ENCODE measurements at regions not wholly inside any gene's neighbourhood (a gene's known extent, or its start where the extent isn't known, plus 50 kb on each side); places are given as distances from the start of the nearest gene placed in this dataset.

- no peak for DNase-seq
- intact Hi-C loops (cut with DNase I) = no loop called here
Measured at GRCh38 chr13:40158218-40158617, 502.8 kb downstream of the COG6 start.

GRCh38 chr13:40158757-40159156 lies 503.3 kb downstream of the COG6 start:
- intact Hi-C loops (cut with DNase I) = no loop called here
- DNase-seq = no peak

- no peak for DNase-seq
- intact Hi-C loops (cut with DNase I) = no loop called here
Measured at GRCh38 chr13:40159736-40160135, 504.3 kb downstream of the COG6 start.

- no peak for DNase-seq
- intact Hi-C loops (cut with DNase I) = no loop called here
Measured at GRCh38 chr13:40160618-40161350, 505.3 kb downstream of the COG6 start.

- intact Hi-C loops (cut with DNase I) = no loop called here
- DNase-seq = no peak
Measured at GRCh38 chr13:40161351-40161810, 505.1 kb downstream of the FOXO1 start.

GRCh38 chr13:40161931-40162330 lies 504.5 kb downstream of the FOXO1 start:
- no peak for DNase-seq
- intact Hi-C loops (cut with DNase I) = no loop called here

- intact Hi-C loops (cut with DNase I) = no loop called here
Measured at GRCh38 chr13:40163066-40164000, 503.1 kb downstream of the FOXO1 start.

GRCh38 chr13:40164133-40164532 lies 502.3 kb downstream of the FOXO1 start:
- DNase-seq = no peak
- intact Hi-C loops (cut with DNase I) = no loop called here

More at GRCh38 chr13:40163066-40164000, 503.1 kb downstream of the FOXO1 start:
- DNase-seq = no peak

- intact Hi-C loops (cut with DNase I) = no loop called here
- DNase-seq = no peak
Measured at GRCh38 chr13:40165316-40165932, 501.0 kb downstream of the FOXO1 start.

- DNase-seq = no peak
- intact Hi-C loops (cut with DNase I) = no loop called here
Measured at GRCh38 chr13:40167327-40167726, 499.1 kb downstream of the FOXO1 start.

- no peak for DNase-seq
- intact Hi-C loops (cut with DNase I) = no loop called here
Measured at GRCh38 chr13:40168425-40169166, 497.8 kb downstream of the FOXO1 start.

- DNase-seq = no peak
- intact Hi-C loops (cut with DNase I) = no loop called here
Measured at GRCh38 chr13:40169476-40169875, 497.0 kb downstream of the FOXO1 start.

GRCh38 chr13:40170091-40170490 lies 496.4 kb downstream of the FOXO1 start:
- no peak for DNase-seq
- intact Hi-C loops (cut with DNase I) = no loop called here

GRCh38 chr13:40170982-40171381 lies 495.5 kb downstream of the FOXO1 start:
- intact Hi-C loops (cut with DNase I) = no loop called here
- DNase-seq = no peak

GRCh38 chr13:40171566-40171965 lies 494.9 kb downstream of the FOXO1 start:
- intact Hi-C loops (cut with DNase I) = no loop called here
- DNase-seq = no peak

GRCh38 chr13:40172149-40172591 lies 494.3 kb downstream of the FOXO1 start:
- DNase-seq = no peak
- intact Hi-C loops (cut with DNase I) = no loop called here

GRCh38 chr13:40172878-40173277 lies 493.6 kb downstream of the FOXO1 start:
- intact Hi-C loops (cut with DNase I) = no loop called here
- DNase-seq = no peak

GRCh38 chr13:40175639-40176038 lies 490.8 kb downstream of the FOXO1 start:
- no peak for DNase-seq
- intact Hi-C loops (cut with DNase I) = no loop called here

- intact Hi-C loops (cut with DNase I) = no loop called here
- DNase-seq = no peak
Measured at GRCh38 chr13:40176242-40176641, 490.2 kb downstream of the FOXO1 start.

- intact Hi-C loops (cut with DNase I) = no loop called here
- no peak for DNase-seq
Measured at GRCh38 chr13:40178130-40178529, 488.3 kb downstream of the FOXO1 start.

All from posterior cingulate gyrus (tissue), 11 donors.